GM18951 (cell line): ENCODE measurements at regions not wholly inside any gene's neighbourhood (a gene's known extent, or its start where the extent isn't known, plus 50 kb on each side); places are given as distances from the start of the nearest gene placed in this dataset.

Source experiments
- POLR2A ChIP-seq: IDR thresholded peaks from 4 replicates; pipeline ENCODE4 v1.6.1; 2011; ENCODE audit warnings: mild to moderate bottlenecking; ENCODE audit not compliant: insufficient read length, insufficient read depth; ENCODE audit errors: extremely low read depth
- in situ Hi-C: fragments of 300-500 bp; cut with MboI; formaldehyde crosslinking; loops from one replicate; pipeline ENCODE4 v1.12.0; 2022; ENCODE audit warnings: low sequenced_read_pairs, mixed read lengths, inconsistent platforms; ENCODE audit not compliant: unreplicated experiment

DNA sequence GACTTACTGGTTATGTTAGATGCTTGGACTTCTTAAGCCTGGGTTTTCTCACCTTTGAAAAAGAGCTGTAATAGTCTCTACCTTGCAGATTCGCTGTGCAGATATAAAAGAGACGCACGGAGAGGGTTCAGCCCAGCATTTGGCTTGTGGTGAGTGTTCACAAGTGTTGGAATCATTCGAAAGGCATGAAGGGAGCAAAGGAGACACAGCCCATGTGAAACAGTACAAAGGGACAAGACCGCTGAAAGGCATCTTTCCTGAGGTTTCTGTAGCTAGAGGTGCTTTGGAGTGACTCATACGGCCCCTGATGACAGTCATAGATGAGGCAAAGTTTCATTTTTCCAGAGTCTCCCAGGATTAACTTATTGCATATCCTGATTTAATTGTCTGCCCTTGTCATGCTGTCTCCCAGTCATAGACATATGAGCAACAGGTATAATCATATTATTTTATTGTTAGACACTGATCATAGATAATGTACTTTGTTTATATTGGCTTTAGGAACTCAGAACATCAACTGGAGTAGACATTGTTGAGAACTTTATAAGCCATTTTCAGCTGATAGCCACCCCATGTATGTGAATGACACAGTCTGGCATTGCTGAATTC, 171.1 kb downstream of the ADRA2A start:
- TF ChIP-seq POLR2A, result no peak
- in situ Hi-C loops, result no loop called here

DNA sequence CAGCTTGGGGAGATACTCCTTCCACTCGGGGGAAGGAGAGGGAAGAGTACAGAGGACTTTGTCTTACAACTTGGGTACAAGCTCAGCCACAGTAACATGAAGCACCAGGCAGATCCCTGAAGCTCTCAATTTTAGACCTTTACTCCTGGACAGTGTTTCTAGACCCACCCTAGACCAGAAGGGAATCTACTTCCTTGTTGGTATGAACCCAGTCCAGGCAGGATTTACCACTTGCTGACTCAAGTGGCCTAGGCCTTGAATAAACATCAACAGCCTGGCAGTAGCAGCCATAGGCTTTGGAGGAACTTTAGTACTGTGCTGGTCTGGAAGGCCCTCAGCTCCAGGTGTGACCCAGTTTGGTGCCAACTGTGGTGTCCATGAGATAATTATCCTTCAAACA, 173.1 kb downstream of the ADRA2A start:
- in situ Hi-C loops, result no loop called here
- TF ChIP-seq POLR2A, result no peak

DNA sequence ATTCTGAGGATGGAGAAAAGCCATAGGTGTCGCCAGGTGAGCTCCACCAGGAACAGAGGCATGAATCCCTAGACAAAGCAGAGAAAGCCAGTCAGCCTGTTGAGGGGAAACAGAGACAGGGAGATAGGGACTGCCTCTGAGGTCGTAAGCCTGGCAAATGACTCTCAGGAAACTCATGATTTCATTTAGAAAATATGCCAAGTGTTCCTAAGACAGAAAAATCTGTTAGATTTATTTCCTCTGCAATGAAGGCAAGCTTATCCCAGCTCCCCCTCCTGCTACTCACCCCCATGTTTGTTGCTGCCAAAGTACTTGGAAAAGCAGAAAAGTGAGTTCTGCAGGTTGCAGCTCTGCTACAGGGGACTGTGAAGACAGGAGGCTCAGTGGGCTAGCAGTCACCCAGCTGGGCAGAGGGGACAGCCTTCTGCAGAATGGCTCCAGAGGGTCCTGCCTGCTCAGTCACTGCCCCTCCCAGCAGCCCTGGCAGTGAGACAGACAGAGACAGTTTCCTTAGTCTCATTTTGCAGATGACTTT, 184.3 kb downstream of the ADRA2A start:
- in situ Hi-C loops, result no loop called here
- TF ChIP-seq POLR2A, result no peak

DNA sequence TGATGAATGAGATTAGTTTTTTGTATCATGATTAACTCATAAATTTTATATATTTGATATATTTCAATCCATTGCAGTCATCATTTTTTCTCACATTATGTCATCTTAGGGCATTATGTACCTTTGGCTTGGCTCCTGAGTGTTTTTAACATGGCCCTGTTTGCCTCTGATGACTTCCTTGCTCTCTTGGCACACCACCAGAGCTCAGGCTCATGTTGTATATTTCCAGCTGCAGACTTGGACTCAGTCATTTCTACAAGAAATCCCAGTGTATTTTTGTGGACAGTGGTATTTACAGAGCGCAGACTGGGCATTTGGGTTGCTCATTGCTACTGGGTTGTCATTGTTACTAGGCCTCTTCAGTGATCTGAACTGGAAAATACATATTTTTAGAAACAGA, 188.5 kb downstream of the ADRA2A start:
- TF ChIP-seq POLR2A, result no peak
- in situ Hi-C loops, result no loop called here

DNA sequence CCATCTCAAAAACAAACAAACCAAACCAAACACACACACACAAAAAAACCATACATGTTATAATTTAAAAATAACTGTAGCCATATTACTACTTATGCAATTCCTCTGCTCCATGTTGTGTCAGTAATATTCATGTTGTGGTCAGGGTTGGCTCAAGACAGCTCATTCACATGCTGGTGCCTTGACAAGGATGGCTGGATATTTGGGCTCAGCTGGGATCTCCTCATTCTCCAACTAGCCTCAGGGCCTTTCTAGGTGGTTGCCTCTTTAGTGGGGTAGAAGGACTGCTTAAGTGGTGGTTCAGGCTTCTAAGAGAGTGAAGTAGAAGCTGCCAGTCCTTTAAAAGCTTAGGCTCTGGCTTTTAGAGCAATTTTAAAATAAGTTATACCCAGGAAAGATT, 189.3 kb downstream of the ADRA2A start:
- in situ Hi-C loops, result no loop called here
- TF ChIP-seq POLR2A, result no peak

DNA sequence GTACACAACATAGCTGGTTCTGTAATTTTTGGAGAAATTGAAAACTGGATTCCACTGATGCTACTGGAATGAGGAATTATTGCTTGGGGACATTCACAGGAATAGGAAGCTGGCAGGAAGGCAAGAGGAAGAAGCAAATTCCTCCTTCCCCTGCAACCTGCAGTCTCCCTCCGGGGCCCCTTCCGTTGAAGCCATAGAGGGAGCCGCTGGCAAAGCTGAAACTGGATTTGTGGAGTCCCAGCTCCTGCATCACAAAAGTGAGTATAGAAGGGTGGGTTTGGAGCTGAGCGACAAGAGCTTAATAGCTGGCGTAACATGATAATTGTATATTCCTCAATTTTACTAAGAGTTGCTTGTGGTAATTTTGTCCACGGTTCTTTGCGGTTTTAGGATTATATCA, 190.8 kb downstream of the ADRA2A start:
- no peak for TF ChIP-seq POLR2A
- in situ Hi-C loops, result no loop called here

DNA sequence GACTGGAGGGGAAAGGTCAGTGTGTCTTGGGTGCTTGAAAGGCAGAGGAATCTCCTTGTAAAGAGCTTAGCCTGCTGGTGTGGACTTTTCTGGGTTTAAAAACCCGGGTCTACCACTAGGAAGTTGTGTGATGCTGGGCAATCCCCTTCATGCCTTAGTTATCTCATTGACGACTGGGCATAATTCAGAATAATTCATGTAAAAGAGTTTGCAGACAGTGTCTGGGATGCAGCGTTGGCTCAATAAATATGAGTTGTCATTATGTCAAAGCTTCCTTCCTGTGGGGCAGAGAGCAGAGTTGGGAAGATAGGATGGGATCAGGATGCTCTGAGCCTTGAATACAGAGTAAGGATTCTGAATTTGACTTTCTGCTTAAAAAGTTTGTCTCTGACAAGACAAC, 196.4 kb downstream of the ADRA2A start:
- TF ChIP-seq POLR2A, result no peak
- in situ Hi-C loops, result no loop called here

DNA sequence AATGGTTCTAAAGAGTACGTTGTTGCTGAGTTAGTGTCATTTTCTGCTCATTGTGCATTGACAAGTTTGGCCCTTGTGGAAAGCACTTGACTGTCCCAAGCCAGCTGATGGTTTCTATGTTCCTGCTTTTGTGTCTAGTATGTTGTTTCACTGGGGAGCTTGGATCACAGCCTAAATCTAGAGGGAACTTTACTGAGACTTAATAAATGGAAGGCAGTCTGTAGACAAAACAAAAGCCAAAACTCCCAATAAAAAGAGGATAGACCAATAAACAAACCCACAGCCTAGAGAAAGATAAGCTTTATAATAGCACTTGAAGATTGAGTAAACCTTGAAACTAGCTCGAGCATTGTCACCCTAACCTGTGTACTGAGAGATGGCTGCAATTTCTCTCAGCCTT, 196.8 kb downstream of the ADRA2A start:
- TF ChIP-seq POLR2A, result no peak
- in situ Hi-C loops, result no loop called here

DNA sequence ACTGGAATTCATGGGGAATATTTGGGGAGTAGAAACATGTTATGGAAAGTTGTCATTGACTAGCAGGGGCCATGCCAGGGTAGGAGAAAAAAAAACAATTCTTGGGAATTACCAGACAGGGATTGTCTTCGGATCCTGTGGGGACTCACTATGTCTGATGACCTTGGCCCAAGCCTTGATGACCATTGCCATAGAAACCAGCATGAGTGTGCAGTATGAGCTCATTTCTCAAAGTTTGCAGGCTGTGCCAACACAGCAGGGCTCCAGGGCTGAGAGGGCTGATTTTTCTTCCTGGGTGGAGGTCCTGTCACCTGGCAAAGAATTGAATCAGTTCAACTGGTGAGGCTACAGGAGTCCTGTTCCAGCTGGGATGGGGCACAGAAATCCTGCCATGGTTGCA, 198.3 kb downstream of the ADRA2A start:
- in situ Hi-C loops, result no loop called here
- no peak for TF ChIP-seq POLR2A

DNA sequence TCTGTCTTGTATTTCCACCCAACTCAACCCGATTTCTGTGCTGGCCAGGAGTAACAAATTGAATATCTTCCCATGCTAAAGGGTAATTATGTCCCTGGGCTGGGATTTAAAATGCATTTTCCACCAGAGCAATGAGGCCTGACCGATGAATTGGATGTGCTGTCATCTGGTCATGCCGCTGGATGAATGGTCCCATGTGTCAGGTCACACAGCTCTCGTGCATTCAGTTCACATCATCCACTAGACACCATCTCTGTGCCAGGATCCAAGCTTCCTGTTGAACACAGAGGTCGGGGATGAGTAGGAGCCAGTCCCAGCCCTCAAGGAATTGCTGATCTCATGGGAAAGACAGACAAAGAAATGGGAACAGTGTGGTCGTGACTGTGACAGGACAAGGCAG, 200.8 kb downstream of the ADRA2A start:
- in situ Hi-C loops, result no loop called here
- no peak for TF ChIP-seq POLR2A

DNA sequence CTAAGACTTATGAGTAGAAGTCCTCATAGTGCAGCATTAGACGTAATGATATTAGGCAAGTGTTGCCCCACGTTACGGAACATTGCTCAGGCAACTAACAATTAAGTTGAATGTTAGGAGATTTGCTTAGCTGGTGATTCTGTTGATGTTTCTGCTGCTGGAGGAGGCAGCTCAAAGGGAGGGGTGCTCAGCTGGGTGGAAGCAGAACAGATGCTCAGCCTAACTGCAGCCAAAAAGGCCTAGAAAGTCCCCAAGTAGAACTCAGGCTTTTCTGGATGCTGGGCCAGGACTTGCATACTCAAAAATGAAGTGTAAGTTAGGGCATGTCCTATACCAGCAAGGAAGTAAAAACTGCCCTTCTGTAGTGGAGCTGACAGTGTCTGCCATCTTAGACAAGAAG, 201.4 kb downstream of the ADRA2A start:
- no peak for TF ChIP-seq POLR2A
- in situ Hi-C loops, result no loop called here

DNA sequence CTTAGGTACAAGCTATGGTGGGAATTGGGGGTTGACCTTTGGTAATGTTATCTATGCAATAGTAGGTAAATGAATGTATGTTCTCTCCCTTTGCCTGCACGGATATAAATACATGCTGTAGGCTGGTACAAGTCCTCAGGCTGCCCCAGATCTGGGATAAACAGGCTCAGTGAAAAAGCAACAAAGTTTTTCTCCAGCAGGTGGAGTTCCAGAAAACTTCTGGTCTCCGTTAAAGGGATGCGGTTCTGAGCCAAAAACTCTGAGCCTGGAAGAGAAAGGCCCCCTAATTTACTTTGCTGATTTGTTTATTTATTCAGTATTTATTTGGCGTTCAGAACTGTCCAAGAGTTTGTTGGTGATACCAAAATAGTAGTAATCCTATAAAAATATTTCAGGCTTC, 204.7 kb downstream of the ADRA2A start:
- no peak for TF ChIP-seq POLR2A
- in situ Hi-C loops, result no loop called here

DNA sequence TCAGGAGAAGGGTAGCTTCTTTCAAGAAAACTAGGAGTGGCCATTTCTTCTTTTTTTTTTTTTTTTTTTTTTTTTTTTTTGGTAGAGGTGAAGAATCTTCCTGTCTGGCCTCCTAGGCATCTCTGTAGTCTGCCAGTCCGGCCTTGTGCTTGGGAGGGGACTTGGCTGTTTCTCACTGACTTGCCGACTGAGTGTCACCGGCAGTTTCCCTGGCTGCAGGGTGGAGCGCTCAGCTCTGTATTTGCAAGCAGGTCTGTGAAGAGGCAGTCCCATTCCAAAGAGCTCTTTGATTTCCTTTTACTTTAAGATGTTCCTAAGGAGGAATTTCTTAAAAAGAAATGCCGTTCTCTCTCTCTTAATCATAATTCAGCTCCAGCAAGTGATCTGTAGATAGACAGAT, 212.6 kb downstream of the ADRA2A start:
- in situ Hi-C loops, result no loop called here

DNA sequence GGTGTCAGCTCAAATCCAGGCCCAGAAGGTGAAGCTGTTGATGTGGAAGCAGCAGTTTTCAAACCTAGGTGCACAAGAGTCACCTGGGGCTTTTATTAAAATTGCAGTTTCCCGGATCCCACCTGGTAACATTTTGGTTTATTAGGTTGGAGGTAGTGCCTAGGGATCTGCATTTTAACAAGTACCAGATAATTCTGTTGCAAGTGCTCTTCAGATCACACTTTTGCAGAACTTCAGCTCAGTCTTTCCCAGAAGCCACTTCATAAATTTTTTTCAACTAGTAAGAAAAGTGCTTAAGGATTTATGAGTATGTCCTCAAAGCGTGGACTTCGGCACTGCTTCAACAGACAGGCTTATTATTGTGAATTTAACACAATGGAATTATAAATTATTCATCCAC, 213.8 kb downstream of the ADRA2A start:
- in situ Hi-C loops, result no loop called here
- TF ChIP-seq POLR2A, result no peak

More for the DNA sequence above, 212.6 kb downstream of the ADRA2A start:
- TF ChIP-seq POLR2A, result no peak

DNA sequence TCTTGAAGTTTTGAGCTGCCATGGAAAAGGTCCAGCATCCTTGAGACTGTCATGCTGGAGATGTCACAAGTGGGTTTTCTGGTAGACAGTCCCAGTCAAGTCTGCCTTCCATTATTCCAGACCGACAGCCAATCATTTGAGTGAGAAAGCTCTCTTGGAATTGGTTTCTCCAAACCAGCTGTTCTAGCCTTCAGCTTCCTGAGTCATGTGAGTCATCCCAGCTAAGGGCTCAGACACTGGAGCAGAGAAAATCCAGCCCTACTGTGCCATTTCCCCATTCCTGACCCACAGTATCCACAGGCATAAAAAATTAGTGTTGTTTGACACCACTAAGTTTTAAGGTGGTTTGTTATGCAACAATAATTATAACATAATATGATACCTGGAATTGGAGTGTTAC, 219.0 kb downstream of the ADRA2A start:
- no peak for TF ChIP-seq POLR2A
- in situ Hi-C loops, result no loop called here
